A673 (cell line): ENCODE measurements at regions not wholly inside any gene's neighbourhood (a gene's known extent, or its start where the extent isn't known, plus 50 kb on each side); places are given as distances from the start of the nearest gene placed in this dataset.

Experiments
- BruUV-seq: library from RNA; stranded (reverse); fragments of 400-500 nt; replicated peaks from 2 replicates; lab custom pipeline; 2021; lab: Mats Ljungman, UMichigan
- CTCF ChIA-PET: fragments of 300-600 bp; sonication (Branson Sonifier 250); formaldehyde crosslinking; loops from one replicate; lab custom pipeline; 2022; ENCODE audit warnings: antibody characterized with exemption; lab: Charles Lee
- POLR2A ChIA-PET: fragments of 300-600 bp; sonication (Branson Sonifier 250); formaldehyde crosslinking; loops from one replicate; lab custom pipeline; 2022; ENCODE audit warnings: antibody characterized with exemption; ENCODE audit not compliant: low non-redundant PET; lab: Charles Lee
- DNase-seq: peaks from one replicate; pipeline ENCODE4 v3.0.0-alpha.2; 2015; ENCODE audit warnings: low spot score
- H3K27ac ChIP-seq: fragments of 200-600 bp; sonication (generic); 2 replicates; pipeline ENCODE4 v1.5.1; 2016; ENCODE audit warnings: mixed run types, low read depth, mild to moderate bottlenecking, mixed read lengths, antibody characterized with exemption, low read length; ENCODE audit not compliant: poor library complexity, severe bottlenecking
- H3K27me3 ChIP-seq: fragments of 200-600 bp; sonication (generic); replicated peaks from 2 replicates; pipeline ENCODE4 v1.6.1; 2017; ENCODE audit warnings: mixed run types, low read depth, mild to moderate bottlenecking, mixed read lengths, antibody characterized with exemption, low read length; ENCODE audit not compliant: insufficient read depth, poor library complexity
- H3K36me3 ChIP-seq: fragments of 200-600 bp; sonication (generic); 2 replicates; pipeline ENCODE4 v1.6.1; 2016; ENCODE audit warnings: mixed run types, mild to moderate bottlenecking, mixed read lengths, antibody characterized with exemption, low read length; ENCODE audit not compliant: insufficient read depth, poor library complexity, severe bottlenecking
- H3K4me1 ChIP-seq: fragments of 200-600 bp; sonication (generic); 2 replicates; pipeline ENCODE4 v1.6.1; 2017; ENCODE audit warnings: mixed run types, mild to moderate bottlenecking, mixed read lengths, antibody characterized with exemption, low read length; ENCODE audit not compliant: insufficient read depth, poor library complexity, severe bottlenecking
- H3K4me3 ChIP-seq: fragments of 200-600 bp; sonication (generic); 2 replicates; pipeline ENCODE4 v1.5.1; 2016; ENCODE audit warnings: low read depth, mixed run types, mild to moderate bottlenecking, mixed read lengths, low read length; ENCODE audit not compliant: poor library complexity, severe bottlenecking
- H3K9me3 ChIP-seq: fragments of 200-600 bp; sonication (generic); 2 replicates; pipeline ENCODE4 v1.6.1; 2016; ENCODE audit warnings: mixed run types, low read depth, mild to moderate bottlenecking, mixed read lengths, antibody characterized with exemption, low read length; ENCODE audit not compliant: poor library complexity, severe bottlenecking
- EZH2 ChIP-seq: fragments of 200-600 bp; sonication (generic); IDR thresholded peaks from 2 replicates; pipeline ENCODE4 v1.6.1; 2017; ENCODE audit warnings: borderline replicate concordance, low read depth, mild to moderate bottlenecking, mixed read lengths, antibody characterized with exemption, low read length; ENCODE audit not compliant: poor library complexity, severe bottlenecking
- intact Hi-C: fragments of 100-400 bp; cut with micrococcal nuclease; formaldehyde crosslinking; loops from one replicate; pipeline ENCODE4 v1.10.0; 2022; ENCODE audit not compliant: unreplicated experiment
- TF ChIP-seq, protein P1 (sequence below): fragments of 300-800, 200-600 bp; sonication (generic); conservative IDR thresholded peaks from 2 replicates; pipeline ENCODE4 v1.5.1; 2017; ENCODE audit warnings: low read depth, mild to moderate bottlenecking, antibody characterized with exemption, low read length, moderate library complexity, mixed read lengths

DNA sequence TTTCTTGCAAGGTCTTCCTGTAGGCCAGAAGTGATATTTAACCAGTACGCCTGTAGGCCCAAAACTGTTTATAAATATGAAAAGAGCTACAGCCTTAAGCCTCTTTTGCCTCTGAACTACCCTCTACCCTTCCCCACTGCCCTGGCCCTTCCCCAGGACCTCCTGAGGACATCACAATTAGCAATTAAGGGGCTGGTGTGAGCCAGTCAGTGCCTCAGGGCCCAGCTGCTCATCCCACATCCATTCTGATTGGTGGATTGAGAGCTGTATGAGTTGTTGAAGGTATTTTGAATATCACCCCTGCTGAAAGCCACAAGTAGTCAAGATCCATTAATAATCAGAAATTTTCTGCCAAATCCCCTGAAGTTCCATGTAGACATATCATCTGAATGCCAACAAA lies 126.3 kb upstream of the TACR1 start:
- ChIA-PET CTCF (no interaction called here), POLR2A (no interaction called here)
- intact Hi-C loops, result no loop called here
- H3K4me1 ChIP-seq, result no peaks in the 10 kb centered on the region
- no peak overlapping the region for H3K4me3 ChIP-seq
- H3K9me3 ChIP-seq, result no peaks in the 10 kb centered on the region
- H3K36me3 ChIP-seq, result no peaks in the 10 kb centered on the region
- H3K27ac ChIP-seq, result no peak overlapping the region
- no peak for DNase-seq
- BruUV-seq, result no TSS peak
- TF ChIP-seq EZH2, result no peak
- TF ChIP-seq, protein P1, sequence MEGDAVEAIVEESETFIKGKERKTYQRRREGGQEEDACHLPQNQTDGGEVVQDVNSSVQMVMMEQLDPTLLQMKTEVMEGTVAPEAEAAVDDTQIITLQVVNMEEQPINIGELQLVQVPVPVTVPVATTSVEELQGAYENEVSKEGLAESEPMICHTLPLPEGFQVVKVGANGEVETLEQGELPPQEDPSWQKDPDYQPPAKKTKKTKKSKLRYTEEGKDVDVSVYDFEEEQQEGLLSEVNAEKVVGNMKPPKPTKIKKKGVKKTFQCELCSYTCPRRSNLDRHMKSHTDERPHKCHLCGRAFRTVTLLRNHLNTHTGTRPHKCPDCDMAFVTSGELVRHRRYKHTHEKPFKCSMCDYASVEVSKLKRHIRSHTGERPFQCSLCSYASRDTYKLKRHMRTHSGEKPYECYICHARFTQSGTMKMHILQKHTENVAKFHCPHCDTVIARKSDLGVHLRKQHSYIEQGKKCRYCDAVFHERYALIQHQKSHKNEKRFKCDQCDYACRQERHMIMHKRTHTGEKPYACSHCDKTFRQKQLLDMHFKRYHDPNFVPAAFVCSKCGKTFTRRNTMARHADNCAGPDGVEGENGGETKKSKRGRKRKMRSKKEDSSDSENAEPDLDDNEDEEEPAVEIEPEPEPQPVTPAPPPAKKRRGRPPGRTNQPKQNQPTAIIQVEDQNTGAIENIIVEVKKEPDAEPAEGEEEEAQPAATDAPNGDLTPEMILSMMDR, result no peak
- no peaks in the 10 kb centered on the region for H3K27me3 ChIP-seq

DNA sequence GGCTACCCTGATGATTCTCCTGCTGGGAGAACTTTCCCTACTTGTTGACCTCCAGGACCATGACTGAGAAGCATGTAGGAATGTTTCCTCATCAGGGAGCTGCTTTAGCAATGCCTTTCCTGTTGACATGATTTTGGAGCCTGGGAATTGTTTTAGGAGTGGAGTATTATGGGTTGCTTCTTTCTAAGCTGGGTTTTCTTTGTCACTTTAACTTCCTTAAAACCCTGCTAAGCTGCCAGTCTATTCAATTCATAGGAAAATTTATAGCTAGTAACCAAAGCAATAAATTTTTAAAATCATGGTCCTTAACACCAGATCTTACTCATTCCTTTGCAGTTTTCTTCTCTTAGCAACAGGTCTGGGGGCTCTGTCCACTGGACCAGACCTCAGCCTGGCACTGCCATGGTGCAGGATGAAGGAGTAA lies 125.6 kb upstream of the TACR1 start:
- Histone ChIP-seq H3K27me3 (no peaks in the 10 kb centered on the region), H3K9me3 (no peaks in the 10 kb centered on the region), H3K4me3 (no peak overlapping the region), H3K4me1 (no peaks in the 10 kb centered on the region), H3K27ac (no peak overlapping the region), H3K36me3 (no peaks in the 10 kb centered on the region)
- BruUV-seq, result no TSS peak
- POLR2A ChIA-PET, result no interaction called here
- TF ChIP-seq EZH2, result no peak
- TF ChIP-seq, protein P1, result no peak
- no peak for DNase-seq
- intact Hi-C loops, result no loop called here
- CTCF ChIA-PET, result no interaction called here

DNA sequence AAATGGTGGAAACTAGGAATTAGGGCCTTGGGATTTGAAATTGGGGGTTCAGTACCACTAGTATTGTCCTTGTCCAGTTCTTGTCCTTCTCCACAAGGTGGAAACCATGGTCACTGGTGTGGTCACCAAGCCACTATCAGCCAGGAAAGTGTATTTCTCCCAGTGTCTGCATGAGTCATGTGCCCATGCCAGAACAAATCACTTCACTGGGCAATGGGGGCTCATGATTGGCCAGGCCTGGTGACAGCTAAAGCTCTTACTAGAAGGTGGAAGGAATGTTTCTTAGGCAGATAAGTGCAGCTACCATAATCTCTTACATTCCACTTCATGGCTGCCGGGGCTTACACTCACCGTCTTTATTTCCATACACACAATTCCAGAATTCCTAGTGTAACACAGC lies 124.8 kb upstream of the TACR1 start:
- H3K4me1 ChIP-seq, result no peaks in the 10 kb centered on the region
- no peak overlapping the region for H3K27ac ChIP-seq
- no peak for TF ChIP-seq EZH2
- TF ChIP-seq, protein P1, result no peak
- H3K9me3 ChIP-seq, result no peaks in the 10 kb centered on the region
- ChIA-PET CTCF (no interaction called here), POLR2A (no interaction called here)
- no peaks in the 10 kb centered on the region for H3K36me3 ChIP-seq
- intact Hi-C loops, result no loop called here
- DNase-seq, result no peak
- no peaks in the 10 kb centered on the region for H3K27me3 ChIP-seq
- BruUV-seq, result no TSS peak
- H3K4me3 ChIP-seq, result no peak overlapping the region
